AG04450 (cell line): ENCODE measurements at regions not wholly inside any gene's neighbourhood (a gene's known extent, or its start where the extent isn't known, plus 50 kb on each side); places are given as distances from the start of the nearest gene placed in this dataset.
A peak's percentile ranks its signal among the peaks of the same experiment; 100 is the strongest.

Experiments
- CTCF ChIA-PET: fragments of 300-600, 350-600 bp; formaldehyde crosslinking; extraction: SDS; loops from one replicate; lab custom pipeline; 2022; ENCODE audit warnings: antibody characterized with exemption, inconsistent platforms; lab: Charles Lee
- POLR2A ChIA-PET: fragments of 350-600 bp; formaldehyde crosslinking; extraction: SDS; loops from one replicate; lab custom pipeline; 2021; ENCODE audit warnings: antibody characterized with exemption, inconsistent platforms; lab: Yijun Ruan, JAX
- DNase-seq: peaks from one replicate; pipeline ENCODE4 v3.0.0-alpha.2; 2011; ENCODE audit warnings: low read depth, low spot score
- H3K27ac ChIP-seq: one replicate; pipeline ENCODE4 v1.5.1; 2012; ENCODE audit warnings: low read depth, low read length, control low read depth
- H3K27me3 ChIP-seq: one replicate; pipeline ENCODE4 v1.6.0; 2012; ENCODE audit warnings: low read length; ENCODE audit not compliant: control insufficient read depth, insufficient read depth
- H3K4me3 ChIP-seq: 2 replicates; pipeline ENCODE4 v1.5.1; 2011; ENCODE audit warnings: mild to moderate bottlenecking, low read depth, low read length, control low read depth
- H3K9me3 ChIP-seq: 2 replicates; pipeline ENCODE4 v1.5.1; 2012; ENCODE audit warnings: low read length; ENCODE audit not compliant: control insufficient read depth, insufficient read depth
- CTCF ChIP-seq: IDR thresholded peaks from 2 replicates; pipeline ENCODE4 v1.5.1; 2011; ENCODE audit warnings: low read depth, low read length, control low read depth, inconsistent platforms

GRCh38 chr6:113457198-113457597 is 399.9 kb upstream of the MARCKS start:
- POLR2A ChIA-PET, result no interaction called here
- Histone ChIP-seq H3K4me3 (no peak overlapping the region), H3K27me3 (no peaks in the 10 kb centered on the region), H3K9me3 (no peaks in the 10 kb centered on the region), H3K27ac (no peak overlapping the region)
- no peak for TF ChIP-seq CTCF
- DNase-seq, result no peak
- CTCF ChIA-PET, result no interaction called here

- Histone ChIP-seq H3K4me3 (no peak overlapping the region), H3K27ac (no peak overlapping the region), H3K9me3 (no peaks in the 10 kb centered on the region), H3K27me3 (no peaks in the 10 kb centered on the region)
- ChIA-PET POLR2A (interaction anchor here (0.6 kb wide), 1 partner anchor 405 kb away, joined by 3 read pairs; no protein-coding TSS in a partner anchor), CTCF (no interaction called here)
- no peak for DNase-seq
- no peak for TF ChIP-seq CTCF
These were observed 399.4 kb upstream of the MARCKS start for GRCh38 chr6:113457751-113458150.

GRCh38 chr6:113458368-113459010 is 398.7 kb upstream of the MARCKS start:
- Histone ChIP-seq H3K27me3 (no peaks in the 10 kb centered on the region), H3K4me3 (no peak overlapping the region), H3K27ac (no peak overlapping the region), H3K9me3 (no peaks in the 10 kb centered on the region)
- DNase-seq, result no peak
- ChIA-PET POLR2A (interaction anchor here (0.6 to 1.0 kb wide), 2 partner anchors 274 to 404 kb away, joined by 3 to 5 read pairs; no protein-coding TSS in a partner anchor), CTCF (interaction anchor here (0.6 kb wide), 1 partner anchor 726 kb away, joined by 4 read pairs; no protein-coding TSS in a partner anchor)
- no peak for TF ChIP-seq CTCF

GRCh38 chr6:113461153-113461932 is 395.8 kb upstream of the MARCKS start:
- ChIA-PET POLR2A (interaction anchor here (1.3 kb wide), 1 partner anchor 397 kb away, joined by 3 read pairs; no protein-coding TSS in a partner anchor), CTCF (interaction anchor here (0.8 to 1.3 kb wide), 4 partner anchors 12 to 467 kb away, joined by 3 to 4 read pairs (median 3); no protein-coding TSS in a partner anchor)
- Histone ChIP-seq H3K27ac (no peak overlapping the region), H3K9me3 (no peaks in the 10 kb centered on the region), H3K27me3 (no peaks in the 10 kb centered on the region), H3K4me3 (no peak overlapping the region)
- TF ChIP-seq CTCF, result peak; percentile 36; the same call in 1 of the 2 replicates
- DNase-seq, result no peak

- no peak overlapping the region for H3K27ac ChIP-seq
- no peak for DNase-seq
- no peaks in the 10 kb centered on the region for H3K27me3 ChIP-seq
- no peak for TF ChIP-seq CTCF
- ChIA-PET POLR2A (no interaction called here), CTCF (no interaction called here)
- no peaks in the 10 kb centered on the region for H3K9me3 ChIP-seq
- no peak overlapping the region for H3K4me3 ChIP-seq
These were observed 392.6 kb upstream of the MARCKS start for GRCh38 chr6:113464536-113464935.
